Stimulated activated CD4-positive, alpha-beta T cell treated with anti-CD3 and anti-CD28 coated beads, Interleukin-15, amount 100 ng/mL, for 24 hours (primary cell): ENCODE measurements at regions not wholly inside any gene's neighbourhood (a gene's known extent, or its start where the extent isn't known, plus 50 kb on each side); places are given as distances from the start of the nearest gene placed in this dataset.
"Not testable (repeated sequence)": the region's sequence is repeated elsewhere in the genome, so short reads cannot be mapped to it uniquely, and the experiment has no call there.

Experiments
- DNase-seq: peaks from one replicate; pipeline ENCODE4 v3.0.0-alpha.2; 2020

DNA sequence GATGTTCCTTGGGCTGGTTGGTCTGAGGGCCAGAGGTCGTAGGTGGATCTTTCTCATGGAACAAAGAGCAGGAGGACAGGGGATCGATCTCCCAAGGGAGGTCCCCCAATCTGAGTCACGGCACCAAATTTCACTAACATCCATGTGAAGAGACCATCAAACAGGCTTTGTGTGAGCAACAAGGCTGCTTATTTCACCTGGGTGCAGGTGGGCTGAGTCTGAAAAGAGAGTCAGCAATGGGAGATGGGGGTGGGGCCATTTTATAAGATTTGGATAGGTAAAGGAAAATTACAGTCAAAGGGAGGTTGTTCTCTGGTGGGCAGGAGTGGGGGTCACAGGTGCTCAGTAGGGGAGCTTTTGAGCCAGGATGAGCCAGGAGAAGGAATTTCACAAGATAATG, 334.0 kb upstream of the HTR1E start:
- not testable (repeated sequence) for DNase-seq

DNA sequence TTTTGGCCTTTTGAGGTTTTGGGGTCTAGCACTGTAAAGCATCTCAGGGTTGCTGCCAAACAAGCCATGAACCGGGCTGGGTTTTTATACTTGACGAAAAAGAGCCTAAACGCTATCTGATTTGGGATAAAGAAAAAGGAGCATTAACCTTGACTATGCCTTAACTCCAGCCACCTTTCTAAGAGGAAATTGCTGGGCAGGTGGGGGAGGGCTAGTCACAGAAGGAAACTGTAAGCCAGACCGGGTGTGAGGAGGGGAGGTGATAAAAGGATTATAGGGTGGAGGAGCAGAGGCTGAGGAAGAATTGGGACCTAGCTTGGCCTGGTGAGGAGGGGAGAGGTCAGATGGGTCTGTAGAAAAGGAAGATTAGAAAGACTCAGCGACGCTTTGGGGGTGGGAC, 335.2 kb upstream of the HTR1E start:
- DNase-seq, result not testable (repeated sequence)

DNA sequence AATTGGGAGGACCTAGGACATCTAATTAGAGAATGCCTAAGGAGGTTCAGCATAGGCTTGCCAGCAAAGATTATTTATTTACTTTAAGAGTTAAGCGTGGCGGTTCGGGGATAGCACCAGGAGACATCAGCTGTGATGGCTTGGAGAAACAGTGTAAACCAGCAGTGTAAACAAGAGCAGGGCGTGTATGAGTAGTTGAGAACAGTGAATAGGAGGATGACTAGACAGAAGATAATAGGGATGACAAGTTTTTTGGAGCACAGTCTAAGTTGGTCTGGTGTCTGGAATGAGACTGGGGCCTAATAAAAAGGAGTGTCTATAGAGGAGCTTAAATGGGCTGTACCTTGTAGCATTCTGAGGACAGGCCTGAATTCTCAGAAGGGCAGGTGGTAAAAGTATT, 338.4 kb upstream of the HTR1E start:
- DNase-seq, result not testable (repeated sequence)

DNA sequence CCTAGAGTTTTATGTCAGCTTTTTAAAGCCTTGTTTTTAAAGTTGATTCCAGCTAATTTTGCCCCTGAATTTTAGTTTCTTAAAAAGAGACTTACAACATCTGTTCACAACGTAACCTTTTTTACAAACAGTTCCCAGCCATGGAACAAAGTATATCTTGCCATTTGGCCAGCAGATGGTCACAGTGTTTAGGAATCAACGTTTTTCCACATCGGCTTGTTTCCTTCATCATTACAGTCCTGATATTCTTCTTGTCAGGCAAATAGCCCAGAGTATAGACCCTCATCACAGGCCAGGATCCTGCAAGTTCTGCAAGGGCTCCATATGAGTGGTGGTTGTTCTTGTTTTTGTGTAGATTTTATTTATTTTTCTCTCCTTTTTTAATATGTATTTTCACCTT, 341.7 kb upstream of the HTR1E start:
- DNase-seq, result no peak

DNA sequence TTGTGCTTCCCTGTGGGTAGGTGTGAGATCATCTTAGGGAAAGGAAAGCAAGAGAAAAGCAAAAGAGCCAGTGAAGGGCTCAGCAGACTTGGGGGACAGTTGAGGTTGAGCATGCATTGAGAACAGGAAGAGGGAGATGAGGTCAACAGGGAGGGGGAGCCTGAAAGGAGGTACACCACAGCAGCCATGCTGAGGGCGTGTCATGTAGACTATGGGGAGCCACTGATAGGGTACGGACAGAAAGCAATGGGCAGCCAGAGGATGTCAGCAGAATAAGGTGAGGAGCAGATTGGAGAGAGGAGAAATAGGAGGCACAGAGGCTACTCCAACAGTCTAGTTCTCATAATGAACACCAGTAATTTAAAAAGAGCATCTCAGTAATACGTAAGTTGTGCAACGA, 351.1 kb upstream of the HTR1E start:
- no peak for DNase-seq

DNA sequence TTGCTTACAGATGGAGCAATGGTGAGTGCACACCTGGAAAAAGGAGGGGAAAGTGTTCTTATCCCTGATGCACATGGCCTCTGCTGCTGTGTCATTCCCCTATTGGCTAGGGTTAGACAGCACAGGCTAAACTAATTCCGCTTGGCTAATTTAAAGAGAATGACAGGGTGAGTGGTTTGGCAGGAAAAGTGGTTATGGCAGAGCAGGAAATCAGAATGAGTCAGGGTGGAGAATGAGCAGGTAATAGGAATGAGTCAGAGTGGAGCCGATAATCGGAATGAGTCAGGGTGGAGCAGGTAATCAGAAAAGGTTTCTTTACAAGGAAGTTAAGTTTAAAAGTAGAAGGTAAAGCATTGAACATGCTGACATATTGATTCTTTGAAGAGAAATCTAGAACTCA, 355.5 kb upstream of the HTR1E start:
- DNase-seq, result no peak

DNA sequence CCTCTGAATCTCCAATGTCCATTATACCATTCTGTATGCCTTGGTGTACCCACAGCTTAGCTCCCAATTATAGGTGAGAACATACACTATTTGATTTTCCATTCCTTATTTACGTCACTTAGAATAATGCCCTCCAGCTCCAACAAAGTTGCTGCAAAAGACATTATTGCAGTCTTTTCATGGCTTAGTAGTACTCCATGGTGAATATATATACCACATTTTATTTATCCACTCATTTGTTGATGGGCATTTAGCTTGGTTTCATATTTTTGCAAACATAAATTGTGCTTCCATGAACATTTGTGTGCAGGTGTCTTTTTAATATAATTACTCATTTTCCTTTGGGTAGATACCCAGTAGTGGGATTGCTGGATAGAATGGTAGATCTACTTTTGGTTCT, 374.1 kb upstream of the HTR1E start:
- DNase-seq, result no peak

DNA sequence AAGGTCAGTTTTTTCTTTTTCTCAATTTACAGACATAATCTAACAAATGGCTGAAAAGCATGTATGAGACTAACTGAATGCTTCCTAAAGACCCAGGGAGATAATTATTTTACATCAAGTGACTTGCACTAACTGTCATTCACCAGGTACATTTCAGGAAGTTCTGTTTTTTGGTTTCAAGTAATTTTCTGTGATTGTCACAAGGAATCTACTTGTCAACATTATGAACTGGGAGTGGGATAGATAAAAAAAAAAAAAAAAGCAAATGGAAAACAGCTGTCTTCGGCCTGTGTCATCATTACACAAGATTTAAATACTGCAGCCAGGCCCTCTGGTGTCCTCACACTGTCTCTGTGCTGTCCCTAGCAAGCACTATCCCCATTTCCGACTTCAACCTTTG, 379.0 kb upstream of the HTR1E start:
- DNase-seq, result no peak

DNA sequence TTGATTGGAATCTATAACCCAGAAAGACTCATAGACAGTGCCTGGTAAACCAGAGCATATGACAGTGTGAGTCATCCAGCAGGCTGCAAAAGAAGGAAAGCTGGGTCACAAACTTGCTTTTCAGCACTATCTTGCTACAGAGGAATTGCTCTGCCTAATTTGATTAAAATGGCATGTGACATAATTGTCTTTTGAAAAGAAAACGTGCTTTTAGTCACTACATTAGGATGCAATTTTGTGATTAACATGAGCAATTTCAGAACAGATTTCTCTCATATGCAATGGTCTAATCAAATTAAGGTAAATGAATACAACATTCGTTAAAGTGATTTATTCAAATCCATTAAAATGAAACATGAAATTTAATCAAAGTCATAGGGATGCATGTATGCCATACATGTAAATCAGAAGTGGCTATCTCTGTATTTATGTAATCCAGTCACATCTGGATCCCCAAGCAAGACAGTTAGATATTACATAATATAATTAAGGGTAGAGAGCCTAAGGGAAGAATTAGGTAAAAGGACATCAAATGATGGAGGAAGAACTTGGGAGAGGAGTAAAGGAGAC, 400.0 kb upstream of the HTR1E start:
- no peak for DNase-seq

DNA sequence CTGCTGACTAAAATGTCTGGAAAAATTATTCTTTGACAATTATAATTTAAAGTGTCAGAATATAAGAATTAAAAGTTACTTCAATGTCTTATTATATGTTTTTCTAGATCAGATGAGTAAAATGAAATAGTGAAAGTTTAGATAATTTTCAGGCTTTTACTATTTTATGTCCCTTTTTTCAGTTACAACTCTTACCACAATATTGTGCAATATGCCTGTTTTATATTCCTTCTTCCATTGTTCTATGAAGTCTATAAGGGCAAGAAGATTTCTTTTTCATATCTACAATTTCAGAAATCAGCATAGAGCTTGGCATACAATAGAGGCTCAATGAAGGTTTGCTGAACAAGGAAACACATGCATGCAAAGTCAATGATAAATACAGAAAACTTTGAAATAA, 401.2 kb upstream of the HTR1E start:
- no peak for DNase-seq

DNA sequence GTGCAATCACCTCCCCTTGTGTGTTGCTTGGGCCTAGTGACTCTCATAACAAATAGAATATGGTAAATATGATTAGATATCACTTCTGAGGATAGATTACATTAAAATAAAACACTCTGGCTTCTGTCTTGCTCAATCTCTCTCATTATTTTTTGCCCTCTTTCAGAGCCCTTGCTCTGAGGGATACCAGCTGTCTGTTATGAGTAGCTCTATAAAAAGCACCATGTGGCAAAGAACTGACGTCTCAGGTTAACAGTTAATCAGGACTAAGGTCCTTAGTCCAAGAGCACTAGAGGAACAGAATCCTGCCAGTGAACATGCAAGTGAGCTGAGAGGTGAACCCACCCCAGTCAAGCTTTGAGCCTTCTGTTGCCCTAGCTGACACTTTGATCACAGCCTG, 402.2 kb upstream of the HTR1E start:
- DNase-seq, result no peak

DNA sequence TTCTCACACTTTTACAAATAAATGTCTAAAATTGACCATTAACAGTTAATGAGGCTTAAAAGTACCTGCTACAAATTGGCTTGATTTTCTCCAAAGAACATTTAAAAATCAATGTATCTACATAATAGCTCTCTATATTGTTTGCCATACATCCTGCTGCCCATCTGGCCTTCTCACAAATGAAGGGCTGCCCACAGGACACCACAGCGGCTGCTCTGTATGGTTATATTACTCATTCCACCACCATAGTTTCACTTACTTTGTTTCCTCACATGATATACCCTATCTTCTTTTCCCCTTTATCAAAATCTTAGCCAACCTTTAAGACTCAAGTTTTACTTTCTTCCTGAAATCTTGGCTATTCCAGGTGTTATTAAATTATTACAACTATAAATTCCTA, 407.7 kb upstream of the HTR1E start:
- no peak for DNase-seq

DNA sequence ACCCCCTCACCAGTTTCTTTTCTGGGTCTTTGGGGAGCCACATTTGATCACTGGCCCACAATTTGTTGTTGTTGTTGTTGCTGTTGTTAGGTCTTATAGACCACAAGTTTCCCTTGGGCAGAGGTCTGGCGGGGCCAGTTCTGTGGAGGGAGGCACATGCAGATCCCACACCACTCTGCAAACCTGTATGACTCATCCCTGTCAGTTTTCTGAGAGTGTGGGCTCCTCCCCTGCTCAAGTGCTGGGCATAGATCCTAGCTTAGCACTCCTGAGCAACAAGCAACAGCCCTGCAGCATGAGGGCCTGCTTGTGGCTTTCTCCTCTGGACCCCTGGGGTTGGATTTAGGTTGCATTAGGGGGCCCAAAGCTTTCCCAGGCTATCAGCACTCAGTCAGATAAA, 411.1 kb upstream of the HTR1E start:
- DNase-seq, result no peak

DNA sequence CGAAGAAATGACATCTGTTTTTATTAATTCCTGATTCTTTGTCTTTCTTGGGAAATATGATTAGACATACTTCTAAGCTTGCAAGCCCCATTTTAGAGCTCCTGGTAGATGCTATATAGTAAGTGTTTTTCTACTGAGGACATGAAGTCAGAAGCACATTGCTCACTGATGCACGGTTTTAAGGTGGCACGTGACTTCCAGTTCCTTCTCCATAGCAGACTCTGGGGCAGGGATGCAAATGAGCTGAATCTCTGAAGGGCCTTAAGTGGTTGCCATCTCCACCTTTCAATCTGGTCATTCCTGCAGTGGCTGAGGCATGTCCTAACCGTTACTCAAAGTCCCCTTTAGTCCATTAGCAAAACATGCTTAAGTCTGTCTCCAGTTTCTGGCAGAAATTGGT, 421.2 kb upstream of the HTR1E start:
- DNase-seq, result no peak

DNA sequence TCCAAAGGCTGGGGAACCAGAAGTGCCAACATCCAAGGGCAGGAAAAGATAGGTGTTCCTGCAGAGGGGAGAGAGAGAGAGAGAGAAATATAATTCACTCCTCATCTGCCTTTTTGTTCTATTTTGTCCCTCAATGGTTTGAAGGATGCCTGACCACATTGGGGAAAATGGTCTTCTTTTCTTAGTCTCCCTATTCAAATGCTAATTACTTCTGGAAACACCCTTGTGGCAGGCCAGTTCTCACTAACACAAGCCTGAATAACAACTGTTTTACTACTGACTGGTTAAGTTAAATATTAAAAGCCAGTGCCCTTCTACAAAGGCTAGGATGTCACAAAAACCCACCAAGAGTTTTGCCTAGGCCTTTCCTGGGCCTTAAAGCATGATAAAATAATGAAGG, 425.4 kb upstream of the HTR1E start:
- no peak for DNase-seq

DNA sequence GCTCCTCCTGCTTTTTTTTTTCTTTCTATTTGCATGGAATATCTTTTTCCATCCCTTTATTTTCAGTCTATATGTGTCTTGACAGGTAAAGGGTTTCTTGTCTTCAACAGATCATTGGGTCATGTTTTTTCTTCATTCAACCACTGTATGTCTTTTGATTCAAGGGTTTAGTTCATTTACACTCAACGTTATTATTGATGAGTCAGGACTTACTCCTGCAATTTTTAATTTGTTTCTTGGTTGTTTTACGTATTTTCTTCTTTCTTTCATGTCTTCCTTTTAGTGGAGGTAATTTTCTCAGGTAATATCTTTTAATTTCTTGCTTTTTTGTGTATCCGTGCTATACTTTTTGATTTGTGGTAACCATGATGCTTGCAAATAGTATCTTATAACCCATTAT, 429.1 kb upstream of the HTR1E start:
- DNase-seq, result no peak

DNA sequence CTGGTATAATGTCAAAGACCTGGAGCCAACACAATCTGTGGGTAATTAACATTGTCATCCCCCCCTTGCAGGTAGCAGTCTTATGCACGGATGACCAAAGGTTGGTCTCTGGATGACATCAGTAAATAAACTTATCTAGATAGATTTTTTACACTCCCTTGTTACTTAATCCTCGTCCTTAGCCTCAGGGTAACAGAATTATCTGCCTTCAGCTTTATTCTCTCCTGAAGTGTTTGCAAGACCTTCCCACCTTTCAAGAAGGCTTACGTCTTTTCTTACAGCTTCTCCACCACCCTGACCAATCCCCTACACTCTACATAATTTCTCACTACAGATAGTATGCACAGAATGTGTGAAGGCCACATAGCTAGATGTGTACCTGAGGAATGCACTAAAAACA, 434.8 kb upstream of the HTR1E start:
- no peak for DNase-seq

DNA sequence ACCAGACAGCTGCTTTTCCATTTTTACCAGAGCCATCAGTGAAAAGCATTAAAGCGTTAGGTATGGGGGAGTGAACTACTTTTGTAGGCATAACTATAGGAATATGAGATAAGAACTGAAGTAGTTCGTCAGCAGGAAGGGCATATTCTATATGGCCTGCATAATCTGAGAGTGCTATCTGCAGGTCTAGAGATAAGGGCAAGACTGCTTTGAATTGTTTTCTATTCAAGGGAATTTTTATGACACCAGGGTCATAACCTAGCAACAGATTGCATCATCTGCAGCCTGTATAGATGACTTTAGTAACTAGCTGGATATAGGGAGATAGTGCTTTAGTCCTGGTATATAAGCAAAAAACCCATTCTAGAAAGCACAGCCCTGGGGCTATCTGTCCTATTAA, 437.3 kb upstream of the HTR1E start:
- DNase-seq, result no peak

DNA sequence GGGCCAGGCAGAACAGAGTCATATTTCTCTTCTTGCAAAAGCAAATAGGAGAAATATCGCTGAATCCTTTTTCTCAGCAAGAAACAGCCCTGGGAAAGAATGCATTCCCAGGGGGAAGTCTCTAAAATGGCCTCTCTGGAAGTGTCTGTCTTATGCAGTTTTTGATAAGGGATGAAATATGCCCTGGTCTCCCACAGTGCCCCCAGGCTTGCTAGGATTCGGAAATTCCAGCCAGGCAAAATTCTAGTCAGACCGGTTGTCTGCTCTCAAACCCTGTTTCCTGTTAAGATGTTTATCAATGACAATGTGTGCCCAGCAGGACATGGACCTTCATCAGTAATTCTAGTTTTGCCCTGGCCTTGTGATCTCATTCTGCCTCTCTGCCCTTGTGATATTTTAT, 448.3 kb upstream of the HTR1E start:
- not testable (repeated sequence) for DNase-seq

DNA sequence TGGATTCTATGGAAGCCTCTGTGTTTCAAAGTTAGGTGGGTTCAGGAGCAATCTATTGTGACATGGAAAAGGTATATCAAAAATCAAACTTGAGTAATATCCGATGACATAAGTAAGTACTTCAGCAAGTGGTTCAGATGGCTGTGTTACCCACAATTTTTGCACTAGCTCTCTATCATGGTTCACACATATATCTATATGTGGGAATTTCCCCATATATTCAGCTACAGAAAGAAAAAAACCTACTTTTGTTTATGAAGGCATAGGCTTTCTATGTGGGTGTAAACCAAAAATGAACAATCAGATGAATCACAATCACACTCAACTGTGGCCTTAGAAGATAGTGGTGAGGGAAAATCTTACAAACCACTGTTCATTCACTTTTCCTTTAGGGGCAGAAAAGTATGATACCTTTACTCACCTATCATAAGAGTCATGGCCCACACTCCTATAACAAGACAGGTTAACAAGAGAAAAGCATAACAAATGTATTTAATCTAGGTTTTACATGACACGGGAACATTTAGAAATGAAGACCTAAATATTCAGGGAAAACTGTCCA, 449.6 kb upstream of the HTR1E start:
- no peak for DNase-seq

DNA sequence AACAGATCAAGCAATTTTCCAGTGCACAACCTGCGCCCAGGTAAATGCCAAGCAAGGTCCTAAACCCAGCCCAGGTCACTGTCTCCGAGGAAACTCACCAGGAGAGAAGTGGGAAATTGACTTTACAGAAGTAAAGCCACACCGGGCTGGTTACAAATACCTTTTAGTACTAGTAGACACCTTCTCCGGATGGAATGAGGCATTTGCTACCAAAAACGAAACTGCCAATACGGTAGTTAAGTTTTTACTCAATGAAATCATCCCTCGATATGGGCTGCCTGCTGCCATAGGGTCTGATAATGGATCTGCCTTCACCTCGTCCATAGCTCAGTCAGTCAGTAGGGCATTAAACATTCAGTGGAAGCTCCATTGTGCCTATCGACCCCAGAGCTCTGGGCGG, 459.0 kb upstream of the HTR1E start:
- DNase-seq, result not testable (repeated sequence)

DNA sequence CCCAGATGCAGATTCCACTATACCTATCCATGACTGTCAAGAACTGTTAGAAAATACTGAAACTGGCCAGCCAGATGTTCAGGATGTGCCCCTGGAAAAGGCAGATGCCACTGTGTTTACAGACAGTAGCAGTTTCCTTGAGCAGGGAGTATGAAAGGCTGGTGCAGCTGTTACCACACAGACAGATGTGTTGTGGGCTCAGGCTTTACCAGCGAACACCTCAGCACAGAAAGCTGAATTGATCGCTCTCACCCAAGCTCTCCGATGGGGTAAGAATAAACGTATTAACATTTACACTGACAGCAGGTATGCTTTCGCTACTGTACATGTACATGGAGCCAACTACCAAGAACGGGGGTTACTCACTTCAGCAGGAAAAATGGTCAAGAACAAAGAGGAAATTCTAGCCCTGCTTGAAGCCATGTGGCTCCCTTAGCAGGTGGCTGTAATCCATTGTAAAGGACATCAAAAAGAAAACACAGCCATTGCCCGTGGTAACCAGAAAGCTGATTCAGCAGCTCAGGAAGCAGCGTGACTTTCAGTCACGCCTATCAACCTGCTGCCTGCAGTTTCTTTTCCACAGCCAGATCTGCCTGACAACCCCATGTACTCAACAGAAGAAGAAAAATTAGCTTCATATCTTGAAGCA, 459.7 kb upstream of the HTR1E start:
- no peak for DNase-seq

DNA sequence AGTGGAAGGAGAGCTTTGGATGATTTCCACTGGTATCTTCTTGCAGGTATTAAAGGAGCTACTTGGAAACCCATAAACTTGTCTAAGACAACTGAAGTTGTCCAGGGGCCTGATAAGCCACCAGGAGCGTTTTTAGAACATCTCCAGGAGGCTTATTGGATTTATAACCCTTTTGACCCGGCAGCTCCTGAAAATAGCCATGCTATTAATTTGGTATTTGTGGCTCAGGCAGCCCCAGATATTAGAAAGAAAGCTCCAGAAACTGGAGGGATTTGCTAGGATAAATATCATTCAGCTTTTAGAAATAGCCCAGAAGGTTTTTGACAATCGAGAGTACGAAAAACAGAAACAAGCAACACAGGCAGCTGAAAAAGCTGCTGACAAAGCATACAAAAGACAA, 461.0 kb upstream of the HTR1E start:
- DNase-seq, result no peak

DNA sequence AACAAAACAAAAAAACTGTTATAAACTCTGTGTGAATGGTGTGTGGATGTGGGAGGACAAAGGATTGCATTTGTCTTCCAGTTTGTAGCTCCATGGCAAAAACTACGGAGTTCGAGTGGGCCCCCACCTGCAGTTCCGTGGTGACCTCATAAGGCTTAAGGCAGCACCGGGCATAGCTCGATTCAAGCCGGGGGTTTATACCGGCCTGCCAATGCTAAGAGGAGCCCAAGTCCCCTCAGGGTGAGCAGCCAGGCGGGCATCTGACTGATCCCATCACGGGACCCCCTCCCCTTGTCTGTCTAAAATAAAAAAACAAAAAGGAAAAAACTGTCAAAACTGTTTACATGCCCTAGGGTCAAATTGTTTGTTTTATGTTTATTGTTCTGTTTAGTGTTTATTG, 463.2 kb upstream of the HTR1E start:
- no peak for DNase-seq

DNA sequence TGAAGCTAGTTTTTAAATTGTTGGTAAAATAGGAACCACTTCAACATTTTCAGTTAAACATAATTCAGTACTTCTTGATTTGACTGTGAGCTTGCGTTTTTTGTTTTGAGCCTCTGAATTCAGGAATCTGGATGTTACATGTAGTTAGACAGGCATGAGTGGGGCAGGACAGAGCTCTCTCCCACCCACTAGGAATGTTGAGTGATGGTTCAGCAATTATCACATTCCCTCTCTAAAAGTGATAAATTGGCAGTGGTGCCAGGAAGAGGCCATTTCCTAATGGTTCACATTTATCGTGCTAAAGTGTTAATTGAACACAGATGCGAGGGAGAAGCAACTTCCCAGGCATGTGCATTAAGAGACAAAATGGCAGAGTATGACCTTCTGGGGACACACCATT, 465.5 kb upstream of the HTR1E start:
- no peak for DNase-seq
